OCI-LY3 (cell line): ENCODE measurements at regions not wholly inside any gene's neighbourhood (a gene's known extent, or its start where the extent isn't known, plus 50 kb on each side); places are given as distances from the start of the nearest gene placed in this dataset.

Experiments
- CTCF ChIP-seq: fragments of 200-600, 300-600 bp; sonication (generic); IDR thresholded peaks from 2 replicates; pipeline ENCODE4 v1.5.1; 2014; ENCODE audit warnings: antibody characterized with exemption, low read length, low read depth
- EZH2phosphoT487 ChIP-seq: fragments of 200-600 bp; shearing (Covaris generic); IDR thresholded peaks from 2 replicates; pipeline ENCODE4 v1.6.1; 2018; ENCODE audit warnings: antibody characterized with exemption, mixed run types, low read depth

- TF ChIP-seq CTCF: no peak
- no peak for TF ChIP-seq EZH2phosphoT487
Measured at GRCh38 chr10:124273141-124273540, 145.6 kb downstream of the OAT start.
